Renal pelvis (tissue), 1 donor: ENCODE measurements at regions not wholly inside any gene's neighbourhood (a gene's known extent, or its start where the extent isn't known, plus 50 kb on each side); places are given as distances from the start of the nearest gene placed in this dataset.
"Not testable (repeated sequence)": the region's sequence is repeated elsewhere in the genome, so short reads cannot be mapped to it uniquely, and the experiment has no call there.

Experiments
- DNase-seq: peaks from one replicate; pipeline ENCODE4 v3.0.0-alpha.2; 2013

GRCh38 chrX:97858592-97858991 lies 974.9 kb downstream of the RPA4 start:
- no peak for DNase-seq

- DNase-seq, result no peak
These were observed 976.5 kb downstream of the RPA4 start for GRCh38 chrX:97860226-97860625.

- no peak for DNase-seq
These were observed 979.6 kb downstream of the RPA4 start for GRCh38 chrX:97863261-97863660.

GRCh38 chrX:97867266-97867665 lies 983.6 kb downstream of the RPA4 start:
- DNase-seq, result no peak

- DNase-seq, result no peak
These were observed 993.1 kb downstream of the RPA4 start for GRCh38 chrX:97876697-97877407.

- DNase-seq, result no peak
These were observed 998.6 kb downstream of the RPA4 start for GRCh38 chrX:97882306-97882705.

GRCh38 chrX:97895751-97896150 lies 1012.0 kb downstream of the RPA4 start:
- no peak for DNase-seq

- no peak for DNase-seq
These were observed 1014.3 kb downstream of the RPA4 start for GRCh38 chrX:97897998-97898397.

GRCh38 chrX:97898798-97899197 lies 1015.1 kb downstream of the RPA4 start:
- DNase-seq, result no peak

- DNase-seq, result no peak
These were observed 1024.1 kb downstream of the RPA4 start for GRCh38 chrX:97907791-97908190.

GRCh38 chrX:97909245-97909644 lies 1025.5 kb downstream of the RPA4 start:
- DNase-seq, result no peak

- not testable (repeated sequence) for DNase-seq
These were observed 1031.7 kb downstream of the RPA4 start for GRCh38 chrX:97915390-97915789.

- DNase-seq, result not testable (repeated sequence)
These were observed 1037.5 kb downstream of the RPA4 start for GRCh38 chrX:97921223-97921622.

- DNase-seq, result no peak
These were observed 1047.9 kb downstream of the RPA4 start for GRCh38 chrX:97931586-97931985.

GRCh38 chrX:97936296-97936695 lies 1052.6 kb downstream of the RPA4 start:
- no peak for DNase-seq

- no peak for DNase-seq
These were observed 1055.0 kb downstream of the RPA4 start for GRCh38 chrX:97938706-97939105.

- no peak for DNase-seq
These were observed 1084.9 kb downstream of the RPA4 start for GRCh38 chrX:97968376-97969163.

- no peak for DNase-seq
These were observed 1100.9 kb downstream of the RPA4 start for GRCh38 chrX:97984641-97985040.

GRCh38 chrX:97985096-97985495 lies 1101.4 kb downstream of the RPA4 start:
- DNase-seq, result no peak

GRCh38 chrX:97987979-97988378 lies 1104.3 kb downstream of the RPA4 start:
- no peak for DNase-seq

GRCh38 chrX:97995834-97996233 lies 1112.1 kb downstream of the RPA4 start:
- no peak for DNase-seq

- DNase-seq, result no peak
These were observed 1145.0 kb downstream of the RPA4 start for GRCh38 chrX:98028691-98029090.

GRCh38 chrX:98029861-98030260 lies 1146.2 kb downstream of the RPA4 start:
- DNase-seq, result no peak

- DNase-seq, result no peak
These were observed 1173.5 kb downstream of the RPA4 start for GRCh38 chrX:98057176-98057575.
